Kidney epithelial cell (primary cell): ENCODE measurements at regions not wholly inside any gene's neighbourhood (a gene's known extent, or its start where the extent isn't known, plus 50 kb on each side); places are given as distances from the start of the nearest gene placed in this dataset.
A peak's percentile ranks its signal among the peaks of the same experiment; 100 is the strongest.

Experiments
- DNase-seq: peaks from one replicate; pipeline ENCODE4 v3.0.0-alpha.2; 2010; ENCODE audit warnings: low read depth
- H3K27me3 ChIP-seq: 2 replicates; pipeline ENCODE4 v1.6.0; 2011; ENCODE audit warnings: low read length; ENCODE audit not compliant: control insufficient read depth, insufficient read depth
- H3K36me3 ChIP-seq: 2 replicates; pipeline ENCODE4 v1.5.1; 2011; ENCODE audit warnings: low read length; ENCODE audit not compliant: control insufficient read depth, insufficient read depth
- H3K4me3 ChIP-seq: 2 replicates; pipeline ENCODE4 v1.5.1; 2011; ENCODE audit warnings: low read depth, mild to moderate bottlenecking, control low read depth, low read length
- CTCF ChIP-seq: IDR thresholded peaks from 2 replicates; pipeline ENCODE4 v1.5.1; 2011; ENCODE audit warnings: mild to moderate bottlenecking, moderate library complexity, low read length, control low read depth, inconsistent platforms; ENCODE audit not compliant: insufficient read depth, poor library complexity, severe bottlenecking

GRCh38 chr17:410543-411401 lies 58.2 kb upstream of the RPH3AL start:
- peak overlapping the region; percentile 81 for H3K4me3 ChIP-seq
- no peaks in the 10 kb centered on the region for H3K27me3 ChIP-seq
- DNase-seq = no peak
- no peaks in the 10 kb centered on the region for H3K36me3 ChIP-seq
- peak; percentile 9 for TF ChIP-seq CTCF

GRCh38 chr17:409848-410542 lies 57.4 kb upstream of the RPH3AL start:
- no peak for TF ChIP-seq CTCF
- Histone ChIP-seq H3K36me3 (no peaks in the 10 kb centered on the region), H3K27me3 (no peaks in the 10 kb centered on the region), H3K4me3 (peak overlapping the region; percentile 81)
- DNase-seq = peak; percentile 96

GRCh38 chr17:409308-409847 lies 56.8 kb upstream of the RPH3AL start:
- DNase-seq = no peak
- Histone ChIP-seq H3K27me3 (no peaks in the 10 kb centered on the region), H3K4me3 (peak overlapping the region; percentile 14), H3K36me3 (no peaks in the 10 kb centered on the region)
- TF ChIP-seq CTCF = no peak

- Histone ChIP-seq H3K4me3 (no peak overlapping the region), H3K36me3 (no peaks in the 10 kb centered on the region), H3K27me3 (no peaks in the 10 kb centered on the region)
- DNase-seq = no peak
- no peak for TF ChIP-seq CTCF
Observed at GRCh38 chr17:404703-405102, 52.1 kb upstream of the RPH3AL start.
